DND-41 (cell line): ENCODE measurements at regions not wholly inside any gene's neighbourhood (a gene's known extent, or its start where the extent isn't known, plus 50 kb on each side); places are given as distances from the start of the nearest gene placed in this dataset.

Experiments used
- ATAC-seq: fragments of 200-7000 bp; cut with Tn5 transposase; 3 replicates; pipeline ENCODE4 v1.9.1; 2021; ENCODE audit warnings: low read depth; ENCODE audit not compliant: insufficient read depth
- DNase-seq: peaks from one replicate; pipeline ENCODE4 v3.0.0-alpha.2; 2020
- H2AFZ ChIP-seq: 2 replicates; pipeline ENCODE4 v1.6.0; 2012; ENCODE audit warnings: low read depth, low read length
- H3K27ac ChIP-seq: 2 replicates; pipeline ENCODE4 v1.5.1; 2012; ENCODE audit warnings: low read length, inconsistent platforms
- H3K27me3 ChIP-seq: fragments of 200-600 bp; sonication (generic); 2 replicates; pipeline ENCODE4 v1.6.0; 2012; ENCODE audit warnings: low read length, mild to moderate bottlenecking, inconsistent platforms; ENCODE audit not compliant: insufficient read depth, poor library complexity
- H3K36me3 ChIP-seq: 2 replicates; pipeline ENCODE4 v1.5.1; 2012; ENCODE audit warnings: low read length, inconsistent platforms; ENCODE audit not compliant: insufficient read depth
- H3K4me1 ChIP-seq: 2 replicates; pipeline ENCODE4 v1.5.1; 2012; ENCODE audit warnings: mild to moderate bottlenecking, low read length; ENCODE audit not compliant: insufficient read depth
- H3K4me2 ChIP-seq: 2 replicates; pipeline ENCODE4 v1.6.0; 2012; ENCODE audit warnings: mild to moderate bottlenecking, moderate library complexity, low read length, inconsistent platforms; ENCODE audit not compliant: insufficient read depth
- H3K4me3 ChIP-seq, 2 experiments: fragments of 200-600 bp in 1 of 2; shearing (Covaris generic) in 1 of 2; 2 replicates each; pipeline ENCODE4 v1.5.1; 2012 to 2016; ENCODE audit warnings: inconsistent platforms in 2 of 2, low read length in 2 of 2, mild to moderate bottlenecking in 2 of 2, low read depth in 1 of 2, moderate library complexity in 1 of 2
- H3K79me2 ChIP-seq: 2 replicates; pipeline ENCODE4 v1.6.0; 2012; ENCODE audit warnings: low read length, inconsistent platforms; ENCODE audit not compliant: insufficient read depth
- H3K9ac ChIP-seq: 2 replicates; pipeline ENCODE4 v1.6.0; 2012; ENCODE audit warnings: low read depth, mild to moderate bottlenecking, inconsistent platforms, low read length, moderate library complexity
- H3K9me3 ChIP-seq: 2 replicates; pipeline ENCODE4 v1.5.1; 2012; ENCODE audit warnings: low read length, moderate library complexity, mild to moderate bottlenecking, inconsistent platforms; ENCODE audit not compliant: insufficient read depth, severe bottlenecking
- H4K20me1 ChIP-seq: 2 replicates; pipeline ENCODE4 v1.6.0; 2012; ENCODE audit warnings: low read length; ENCODE audit not compliant: insufficient read depth
- CTCF ChIP-seq: IDR thresholded peaks from 2 replicates; pipeline ENCODE4 v1.5.1; 2012; ENCODE audit warnings: borderline replicate concordance, low read length, moderate library complexity, mild to moderate bottlenecking; ENCODE audit not compliant: poor library complexity, severe bottlenecking; ENCODE audit errors: extremely low read depth
- EZH2 ChIP-seq: IDR thresholded peaks from 3 replicates; pipeline ENCODE4 v1.6.1; 2012; ENCODE audit warnings: borderline replicate concordance, low read depth, mild to moderate bottlenecking, moderate library complexity, low read length, inconsistent platforms; ENCODE audit not compliant: severe bottlenecking

- Histone ChIP-seq H2AFZ (no peak overlapping the region), H3K79me2 (no peaks in the 10 kb centered on the region), H3K4me2 (no peak overlapping the region), H3K4me3 (no peak overlapping the region), H3K36me3 (no peaks in the 10 kb centered on the region), H3K27ac (no peak overlapping the region), H4K20me1 (no peaks in the 10 kb centered on the region), H3K9ac (no peak overlapping the region), H3K4me1 (no peaks in the 10 kb centered on the region), H3K9me3 (no peaks in the 10 kb centered on the region), H3K27me3 (peaks cover 4% of the 10 kb centered on the region)
- DNase-seq: no peak
- TF ChIP-seq EZH2: no peak
- no peak for TF ChIP-seq CTCF
- no peak for ATAC-seq
These were observed 93.8 kb upstream of the OSBPL8 start for GRCh38 chr12:76653342-76653741.

GRCh38 chr12:76664731-76665130 is 99.2 kb upstream of the ZDHHC17 start:
- Histone ChIP-seq H3K27ac (no peak overlapping the region), H3K4me3 (no peak overlapping the region), H3K27me3 (peaks cover 3% of the 10 kb centered on the region), H3K79me2 (no peaks in the 10 kb centered on the region), H2AFZ (no peak overlapping the region), H3K36me3 (no peaks in the 10 kb centered on the region), H3K4me1 (no peaks in the 10 kb centered on the region), H3K9me3 (no peaks in the 10 kb centered on the region), H4K20me1 (no peaks in the 10 kb centered on the region), H3K9ac (no peak overlapping the region), H3K4me2 (no peak overlapping the region)
- TF ChIP-seq CTCF (no peak), EZH2 (no peak)
- no peak for ATAC-seq
- no peak for DNase-seq

GRCh38 chr12:76666290-76666835 is 97.6 kb upstream of the ZDHHC17 start:
- no peaks in the 10 kb centered on the region for H3K4me1 ChIP-seq
- no peak for ATAC-seq
- no peak overlapping the region for H2AFZ ChIP-seq
- H3K36me3 ChIP-seq: no peaks in the 10 kb centered on the region
- peaks cover 3% of the 10 kb centered on the region for H3K27me3 ChIP-seq
- H3K4me3 ChIP-seq: no peak overlapping the region
- no peak overlapping the region for H3K4me2 ChIP-seq
- TF ChIP-seq CTCF: no peak
- no peak for TF ChIP-seq EZH2
- no peak for DNase-seq
- H3K79me2 ChIP-seq: no peaks in the 10 kb centered on the region
- H4K20me1 ChIP-seq: no peaks in the 10 kb centered on the region
- no peaks in the 10 kb centered on the region for H3K9me3 ChIP-seq
- H3K9ac ChIP-seq: no peak overlapping the region
- H3K27ac ChIP-seq: no peak overlapping the region

GRCh38 chr12:76669981-76670380 is 93.9 kb upstream of the ZDHHC17 start:
- H3K27ac ChIP-seq: no peak overlapping the region
- ATAC-seq: no peak

More at GRCh38 chr12:76669981-76670380, 93.9 kb upstream of the ZDHHC17 start:
- no peaks in the 10 kb centered on the region for H4K20me1 ChIP-seq
- no peaks in the 10 kb centered on the region for H3K79me2 ChIP-seq
- H3K9me3 ChIP-seq: no peaks in the 10 kb centered on the region
- H3K9ac ChIP-seq: no peak overlapping the region
- no peak for DNase-seq
- H3K4me3 ChIP-seq: no peak overlapping the region
- TF ChIP-seq CTCF: no peak
- no peak for TF ChIP-seq EZH2
- H3K27me3 ChIP-seq: peaks cover 3% of the 10 kb centered on the region
- no peaks in the 10 kb centered on the region for H3K4me1 ChIP-seq
- no peak overlapping the region for H3K4me2 ChIP-seq
- H2AFZ ChIP-seq: no peak overlapping the region
- no peaks in the 10 kb centered on the region for H3K36me3 ChIP-seq
